CD14-positive monocyte (primary cell): ENCODE measurements at regions not wholly inside any gene's neighbourhood (a gene's known extent, or its start where the extent isn't known, plus 50 kb on each side); places are given as distances from the start of the nearest gene placed in this dataset.

ENCODE experiments used
- DNase-seq, 3 donors: peaks; one replicate each; pipeline ENCODE4 v3.0.0-alpha.2; 2011 to 2022
- H2AFZ ChIP-seq: 2 replicates; pipeline ENCODE4 v1.6.0; 2012; ENCODE audit warnings: mild to moderate bottlenecking, low read depth, low read length, inconsistent platforms; ENCODE audit not compliant: insufficient read depth, poor library complexity, severe bottlenecking
- H3K27ac ChIP-seq, 2 donors: 1 replicate in 1 of 2; 2 replicates in 1 of 2; pipeline ENCODE4 v1.5.1; 2012 to 2013; ENCODE audit warnings: low read length in 2 of 2, control low read depth in 1 of 2, inconsistent platforms in 1 of 2, low read depth in 1 of 2, mild to moderate bottlenecking in 1 of 2
- H3K27me3 ChIP-seq, 2 donors: one replicate each; pipeline versions ENCODE4 v1.6.0 to v1.6.1; 2011 to 2013; ENCODE audit warnings: low read length in 2 of 2; ENCODE audit not compliant: control insufficient read depth in 2 of 2, insufficient read depth in 2 of 2
- H3K36me3 ChIP-seq, 2 donors: replicated peaks in 1 of 2; 1 replicate in 1 of 2; 2 replicates in 1 of 2; pipeline versions ENCODE4 v1.5.1 to v1.6.1; 2012 to 2013; ENCODE audit warnings: low read length in 2 of 2, control low read depth in 1 of 2, inconsistent platforms in 1 of 2, mild to moderate bottlenecking in 1 of 2; ENCODE audit not compliant: insufficient read depth in 2 of 2, control insufficient read depth in 1 of 2
- H3K4me1 ChIP-seq, 2 donors: 1 replicate in 1 of 2; 2 replicates in 1 of 2; pipeline versions ENCODE4 v1.5.1 to v1.6.1; 2012 to 2013; ENCODE audit warnings: low read length in 2 of 2, control low read depth in 1 of 2, inconsistent platforms in 1 of 2, mild to moderate bottlenecking in 1 of 2, moderate library complexity in 1 of 2; ENCODE audit not compliant: insufficient read depth in 2 of 2, control insufficient read depth in 1 of 2
- H3K4me2 ChIP-seq: replicated peaks from 2 replicates; pipeline ENCODE3; 2012; ENCODE audit warnings: low read length, moderate library complexity, mild to moderate bottlenecking; ENCODE audit not compliant: poor library complexity, severe bottlenecking; ENCODE audit errors: extremely low read depth
- H3K4me3 ChIP-seq, 3 experiments: fragments of 200-600 bp in 1 of 3; sonication (generic) in 1 of 3; replicated peaks in 1 of 3; 1 replicate in 2 of 3; 2 replicates in 1 of 3; pipeline ENCODE4 v1.5.1; 2011 to 2013; ENCODE audit warnings: low read length in 3 of 3, mild to moderate bottlenecking in 3 of 3, control low read depth in 2 of 3, low read depth in 2 of 3, inconsistent platforms in 1 of 3, moderate library complexity in 1 of 3
- H3K79me2 ChIP-seq: 2 replicates; pipeline ENCODE4 v1.6.0; 2012; ENCODE audit warnings: mild to moderate bottlenecking, control low read depth, inconsistent platforms, low read length, moderate library complexity; ENCODE audit not compliant: insufficient read depth
- H3K9ac ChIP-seq: 2 replicates; pipeline ENCODE4 v1.6.0; 2017; ENCODE audit warnings: low read length, mild to moderate bottlenecking; ENCODE audit not compliant: insufficient read depth, poor library complexity, severe bottlenecking
- H3K9me3 ChIP-seq, 2 donors: replicated peaks in 1 of 2; 1 replicate in 1 of 2; 2 replicates in 1 of 2; pipeline versions ENCODE4 v1.5.1 to v1.6.1; 2012 to 2013; ENCODE audit warnings: low read length in 2 of 2, control low read depth in 1 of 2; ENCODE audit not compliant: control insufficient read depth in 1 of 2, insufficient read depth in 1 of 2
- H4K20me1 ChIP-seq: 2 replicates; pipeline ENCODE4 v1.6.0; 2012; ENCODE audit warnings: mild to moderate bottlenecking, low read length, control low read depth, moderate library complexity; ENCODE audit not compliant: insufficient read depth
- H3K27ac Mint-ChIP-seq, 7 donors: one replicate each; pipeline ENCODE4 v1.8.0; 2020; ENCODE audit warnings: mild to moderate bottlenecking in 7 of 7, mixed read lengths in 7 of 7, moderate library complexity in 6 of 7, inconsistent platforms in 2 of 7
- H3K27me3 Mint-ChIP-seq, 3 donors: one replicate each; pipeline ENCODE4 v1.8.0; 2021 to 2022; ENCODE audit warnings: low read depth in 3 of 3, mild to moderate bottlenecking in 3 of 3, mixed read lengths in 3 of 3, moderate library complexity in 3 of 3, inconsistent platforms in 1 of 3
- H3K36me3 Mint-ChIP-seq, 2 donors: one replicate each; pipeline ENCODE4 v1.8.0; 2020; ENCODE audit warnings: mixed read lengths in 2 of 2, inconsistent platforms in 1 of 2, mild to moderate bottlenecking in 1 of 2
- H3K4me1 Mint-ChIP-seq: one replicate; pipeline ENCODE4 v1.8.0; 2020; ENCODE audit warnings: mild to moderate bottlenecking, mixed read lengths
- H3K4me3 Mint-ChIP-seq, 2 donors: one replicate each; pipeline ENCODE4 v1.8.0; 2020; ENCODE audit warnings: mild to moderate bottlenecking in 2 of 2, mixed read lengths in 2 of 2, moderate library complexity in 1 of 2
- H3K9me3 Mint-ChIP-seq, 7 donors: one replicate each; pipeline ENCODE4 v1.8.0; 2020 to 2022; ENCODE audit warnings: mixed read lengths in 7 of 7, mild to moderate bottlenecking in 6 of 7, moderate library complexity in 6 of 7, inconsistent platforms in 2 of 7
- WGBS: methylation state at CpG from one replicate; pipeline ENCODE4 v1.1.5; 2013; ENCODE audit warnings: missing lambda C conversion rate; ENCODE audit not compliant: insufficient coverage; 5-methylcytosine and 5-hydroxymethylcytosine counted together
- intact Hi-C, 2 donors: fragments of 100-400 bp; cut with micrococcal nuclease; formaldehyde crosslinking; loops; one replicate each; pipeline versions ENCODE4 v1.15.0 to v1.15.1; 2023
- TF ChIP-seq, protein P1 (sequence below): fragments of 200-600 bp; IDR thresholded peaks from one replicate; pipeline ENCODE4 v1.8.0; 2022; ENCODE audit warnings: antibody characterized with exemption, mild to moderate bottlenecking

DNA sequence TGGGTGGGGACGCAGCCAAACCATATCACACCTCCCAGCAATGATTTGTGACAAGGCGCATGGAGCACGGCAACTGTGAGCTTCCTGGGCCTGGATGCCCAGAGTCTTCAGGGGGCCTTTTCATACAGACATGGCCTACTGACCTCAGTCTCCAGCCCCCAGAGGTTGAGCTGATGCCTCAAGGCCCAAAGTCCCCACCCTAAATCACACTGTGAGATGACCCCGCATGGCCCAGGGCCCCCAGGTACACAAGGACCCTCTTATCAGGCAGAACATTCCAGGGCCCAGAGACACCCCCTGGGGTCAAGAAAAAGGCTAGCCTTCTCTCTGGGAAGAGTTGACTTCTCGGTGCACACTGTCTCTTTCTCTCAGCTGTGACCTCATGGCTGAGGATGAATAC, 179.7 kb upstream of the C1orf174 start:
- Histone ChIP-seq H3K27ac (no peak overlapping the region), H3K4me2 (no peak overlapping the region), H3K36me3 (no peaks in the 10 kb centered on the region), H3K4me3 (no peak overlapping the region), H3K27me3 (no peaks in the 10 kb centered on the region), H3K4me1 (no peaks in the 10 kb centered on the region), H3K9ac (no peak overlapping the region), H3K79me2 (no peaks in the 10 kb centered on the region), H4K20me1 (no peaks in the 10 kb centered on the region), H3K9me3 (peaks cover 0 to 10% of the 10 kb centered on the region in 2 donors), H2AFZ (no peak overlapping the region)
- no CpG with 5 or more reads among the region's 5 CpGs for WGBS
- Mint-ChIP-seq H3K27ac (no peak overlapping the region), H3K36me3 (no peaks in the 10 kb centered on the region), H3K4me1 (no peaks in the 10 kb centered on the region), H3K27me3 (peaks cover 0 to 2% (median 2%) of the 10 kb centered on the region in 3 donors), H3K4me3 (no peak overlapping the region), H3K9me3 (peaks cover 2 to 23% (median 10%) of the 10 kb centered on the region in 7 donors)
- TF ChIP-seq, protein P1, sequence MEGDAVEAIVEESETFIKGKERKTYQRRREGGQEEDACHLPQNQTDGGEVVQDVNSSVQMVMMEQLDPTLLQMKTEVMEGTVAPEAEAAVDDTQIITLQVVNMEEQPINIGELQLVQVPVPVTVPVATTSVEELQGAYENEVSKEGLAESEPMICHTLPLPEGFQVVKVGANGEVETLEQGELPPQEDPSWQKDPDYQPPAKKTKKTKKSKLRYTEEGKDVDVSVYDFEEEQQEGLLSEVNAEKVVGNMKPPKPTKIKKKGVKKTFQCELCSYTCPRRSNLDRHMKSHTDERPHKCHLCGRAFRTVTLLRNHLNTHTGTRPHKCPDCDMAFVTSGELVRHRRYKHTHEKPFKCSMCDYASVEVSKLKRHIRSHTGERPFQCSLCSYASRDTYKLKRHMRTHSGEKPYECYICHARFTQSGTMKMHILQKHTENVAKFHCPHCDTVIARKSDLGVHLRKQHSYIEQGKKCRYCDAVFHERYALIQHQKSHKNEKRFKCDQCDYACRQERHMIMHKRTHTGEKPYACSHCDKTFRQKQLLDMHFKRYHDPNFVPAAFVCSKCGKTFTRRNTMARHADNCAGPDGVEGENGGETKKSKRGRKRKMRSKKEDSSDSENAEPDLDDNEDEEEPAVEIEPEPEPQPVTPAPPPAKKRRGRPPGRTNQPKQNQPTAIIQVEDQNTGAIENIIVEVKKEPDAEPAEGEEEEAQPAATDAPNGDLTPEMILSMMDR, result no peak
- intact Hi-C loops, result loop anchor here in 1 of 2 donors (10.0 kb wide), 1 partner anchor 55 kb away; no protein-coding TSS in a partner anchor
- DNase-seq, result no peak

DNA sequence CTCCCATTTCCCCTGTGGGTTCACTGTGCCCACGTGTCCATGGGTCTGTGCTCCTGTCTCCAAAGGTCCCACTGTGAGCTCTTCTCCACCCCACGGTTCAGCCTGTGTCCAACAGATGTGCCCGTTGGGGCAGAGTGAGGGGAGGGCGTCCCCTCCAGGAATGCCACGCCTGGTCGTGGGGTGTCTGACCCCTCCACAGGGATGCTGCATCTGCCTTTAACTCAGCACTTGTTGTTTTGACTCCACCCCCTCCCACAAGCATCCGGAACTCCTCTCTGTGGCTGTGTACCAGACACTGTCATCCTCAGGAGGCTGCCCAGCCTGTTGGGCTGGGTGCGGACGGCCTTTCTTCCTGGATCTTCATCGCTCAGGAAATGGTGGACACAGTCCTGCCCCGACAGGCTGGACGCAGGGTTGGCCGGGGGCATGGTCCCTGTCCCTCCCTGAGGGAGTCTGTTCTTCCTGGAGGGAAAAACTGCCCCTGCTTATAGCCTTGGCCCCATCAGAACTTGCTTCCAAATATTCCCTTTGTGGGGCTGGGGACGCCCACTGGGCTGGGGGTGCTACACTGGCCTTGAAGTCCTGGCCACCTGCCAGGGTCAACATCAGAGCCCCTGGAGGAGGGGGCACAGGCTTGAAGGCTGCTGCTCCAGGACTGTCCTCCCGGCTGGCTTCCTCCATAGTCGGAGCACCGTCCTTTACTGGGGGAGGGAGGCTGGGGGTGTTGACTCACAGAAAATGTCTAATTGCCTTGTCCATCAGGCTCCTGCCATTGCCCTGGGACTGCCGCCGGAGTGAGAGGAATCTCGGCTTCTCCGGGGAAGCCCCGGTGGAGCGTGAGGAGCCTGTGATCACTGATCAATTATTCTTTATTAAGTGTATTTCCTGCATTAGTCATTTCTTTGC, 182.0 kb upstream of the C1orf174 start:
- WGBS, result 82% methylated on average over 10 of the region's 23 CpGs
- H3K36me3 Mint-ChIP-seq, result no peaks in the 10 kb centered on the region
- DNase-seq, result no peak

More for the DNA sequence above, 182.0 kb upstream of the C1orf174 start:
- H3K27me3 Mint-ChIP-seq, result peaks cover 0 to 2% (median 1%) of the 10 kb centered on the region in 3 donors
- H3K27me3 ChIP-seq, result no peaks in the 10 kb centered on the region
- H3K4me1 Mint-ChIP-seq, result no peaks in the 10 kb centered on the region
- intact Hi-C loops, result loop anchor here in 1 of 2 donors (10.0 kb wide), 1 partner anchor 57 kb away; no protein-coding TSS in a partner anchor
- H2AFZ ChIP-seq, result no peak overlapping the region
- H4K20me1 ChIP-seq, result no peaks in the 10 kb centered on the region
- H3K9me3 Mint-ChIP-seq, result peaks cover 2 to 22% (median 14%) of the 10 kb centered on the region in 7 donors
- no peaks in the 10 kb centered on the region for H3K36me3 ChIP-seq
- H3K27ac ChIP-seq, result no peak overlapping the region
- peaks cover 0 to 13% of the 10 kb centered on the region in 2 donors for H3K9me3 ChIP-seq
- H3K4me1 ChIP-seq, result no peaks in the 10 kb centered on the region
- no peak overlapping the region for H3K4me3 ChIP-seq
- no peak overlapping the region for H3K4me3 Mint-ChIP-seq
- H3K4me2 ChIP-seq, result no peak overlapping the region
- no peaks in the 10 kb centered on the region for H3K79me2 ChIP-seq
- no peak overlapping the region for H3K27ac Mint-ChIP-seq
- TF ChIP-seq, protein P1, result no peak
- no peak overlapping the region for H3K9ac ChIP-seq
